Tibial nerve (tissue), 4 donors: ENCODE measurements at regions not wholly inside any gene's neighbourhood (a gene's known extent, or its start where the extent isn't known, plus 50 kb on each side); places are given as distances from the start of the nearest gene placed in this dataset.

Experiments used
- EP300 ChIP-seq, 2 donors: sonication (generic); formaldehyde crosslinking; IDR thresholded peaks; one replicate each; pipeline ENCODE4 v1.6.1; 2017; ENCODE audit warnings: antibody characterized with exemption in 2 of 2, mild to moderate bottlenecking in 1 of 2
- POLR2A ChIP-seq, 2 donors: fragments of 450-650 bp; IDR thresholded peaks; one replicate each; pipeline ENCODE4 v1.6.1; 2017; ENCODE audit warnings: antibody characterized with exemption in 2 of 2, mild to moderate bottlenecking in 2 of 2, moderate library complexity in 2 of 2
- TF ChIP-seq, protein P1 (sequence below), 5 experiments: fragments of 200-600 bp in 3 of 5; fragments of 450-650 bp in 2 of 5; sonication (generic) in 3 of 5; IDR thresholded peaks; one replicate each; pipeline ENCODE4 v1.5.1; 2016 to 2019; ENCODE audit warnings: antibody characterized with exemption in 5 of 5, mild to moderate bottlenecking in 3 of 5, moderate library complexity in 2 of 5

DNA sequence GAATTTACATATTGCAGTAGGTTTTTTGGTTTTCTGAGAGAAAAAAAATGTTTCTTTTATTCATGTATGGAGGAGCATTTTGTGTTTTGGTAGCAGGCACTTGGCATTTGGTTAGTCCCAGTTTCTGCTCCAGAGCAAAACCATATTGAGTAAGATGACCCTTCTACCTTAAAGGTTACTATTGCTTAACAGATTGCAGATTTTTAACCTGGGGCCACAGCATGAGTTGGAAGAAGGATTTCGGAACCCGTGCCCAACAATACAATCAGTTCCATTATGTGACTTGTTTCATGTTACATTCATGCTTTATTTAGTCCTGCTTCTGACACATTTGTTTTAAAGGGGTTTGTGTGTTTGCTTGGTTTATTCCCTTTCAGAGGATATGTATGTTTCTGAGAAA, 496.3 kb downstream of the TFAP2B start:
- TF ChIP-seq POLR2A (IDR thresholded peaks at IDR 0.05) = no peak
- TF ChIP-seq, protein P1, sequence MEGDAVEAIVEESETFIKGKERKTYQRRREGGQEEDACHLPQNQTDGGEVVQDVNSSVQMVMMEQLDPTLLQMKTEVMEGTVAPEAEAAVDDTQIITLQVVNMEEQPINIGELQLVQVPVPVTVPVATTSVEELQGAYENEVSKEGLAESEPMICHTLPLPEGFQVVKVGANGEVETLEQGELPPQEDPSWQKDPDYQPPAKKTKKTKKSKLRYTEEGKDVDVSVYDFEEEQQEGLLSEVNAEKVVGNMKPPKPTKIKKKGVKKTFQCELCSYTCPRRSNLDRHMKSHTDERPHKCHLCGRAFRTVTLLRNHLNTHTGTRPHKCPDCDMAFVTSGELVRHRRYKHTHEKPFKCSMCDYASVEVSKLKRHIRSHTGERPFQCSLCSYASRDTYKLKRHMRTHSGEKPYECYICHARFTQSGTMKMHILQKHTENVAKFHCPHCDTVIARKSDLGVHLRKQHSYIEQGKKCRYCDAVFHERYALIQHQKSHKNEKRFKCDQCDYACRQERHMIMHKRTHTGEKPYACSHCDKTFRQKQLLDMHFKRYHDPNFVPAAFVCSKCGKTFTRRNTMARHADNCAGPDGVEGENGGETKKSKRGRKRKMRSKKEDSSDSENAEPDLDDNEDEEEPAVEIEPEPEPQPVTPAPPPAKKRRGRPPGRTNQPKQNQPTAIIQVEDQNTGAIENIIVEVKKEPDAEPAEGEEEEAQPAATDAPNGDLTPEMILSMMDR (IDR thresholded peaks at IDR 0.05) = no peak
- TF ChIP-seq EP300 (IDR thresholded peaks at IDR 0.05) = no peak
